ENCODE measurements at regions not wholly inside any gene's neighbourhood (a gene's known extent, or its start where the extent isn't known, plus 50 kb on each side); places are given as distances from the start of the nearest gene placed in this dataset.

DNA sequence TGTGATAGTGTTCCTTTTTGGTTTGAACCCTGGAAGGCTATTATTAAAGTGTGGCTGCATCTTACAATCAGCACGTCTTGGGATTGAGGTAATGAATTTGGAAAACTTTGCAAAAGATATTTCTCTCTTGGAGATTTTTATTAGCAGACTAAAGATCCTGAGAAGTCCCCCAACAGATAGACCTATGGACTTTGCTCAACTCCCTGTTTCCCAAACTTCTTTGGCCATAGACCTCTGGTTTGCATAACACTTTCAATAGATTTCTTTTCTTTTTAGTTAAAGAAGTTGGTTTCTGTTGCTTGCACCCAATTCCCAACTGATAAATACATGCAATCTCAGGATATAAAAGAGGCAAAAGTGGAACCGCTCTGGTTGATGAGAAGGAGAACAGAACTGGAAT lies 465.8 kb upstream of the PROK2 start:
- Histone ChIP-seq H3K4me1 (ENCODE audit: control insufficient read depth in 1 of 2, insufficient read depth in 2 of 2, low read depth in 1 of 2, low read length in 1 of 2) (peaks cover 0 to 37% of the 10 kb centered on the region in 2 experiments; a peak in 2 of 4 replicates), H3K9me3 (no peaks in the 10 kb centered on the region), H3K27ac (ENCODE audit: low read depth in 2 of 2, low read length in 1 of 2) (no peak overlapping the region), H3K4me3 (ENCODE audit: low read depth in 2 of 2, low read length in 1 of 2) (no peak overlapping the region), H3K9me2 (no peaks in the 10 kb centered on the region), H3K36me3 (replicated peaks in 1 of 2; ENCODE audit: control insufficient read depth in 1 of 2, insufficient read depth in 2 of 2, low read length in 1 of 2) (no peaks in the 10 kb centered on the region), H3K4me2 (no peak overlapping the region), H4K20me1 (ENCODE audit: insufficient read depth) (no peaks in the 10 kb centered on the region), H3K9ac (no peak overlapping the region), H2AFZ (ENCODE audit: low read depth) (no peak overlapping the region), H3K79me2 (ENCODE audit: insufficient read depth) (no peaks in the 10 kb centered on the region), H3F3A (replicated peaks; ENCODE audit: insufficient read depth) (no peaks in the 10 kb centered on the region), H3K27me3 (ENCODE audit: insufficient read depth) (0 out of 2 replicates have a peak, but pooled peaks cover 4% of the 10 kb centered on the region)
- no peak for DNase-seq
- no peak for TF ChIP-seq GATA2 (CRISPR knock-in tag; IDR thresholded peaks at IDR 0.05)
- TF ChIP-seq, protein P1, sequence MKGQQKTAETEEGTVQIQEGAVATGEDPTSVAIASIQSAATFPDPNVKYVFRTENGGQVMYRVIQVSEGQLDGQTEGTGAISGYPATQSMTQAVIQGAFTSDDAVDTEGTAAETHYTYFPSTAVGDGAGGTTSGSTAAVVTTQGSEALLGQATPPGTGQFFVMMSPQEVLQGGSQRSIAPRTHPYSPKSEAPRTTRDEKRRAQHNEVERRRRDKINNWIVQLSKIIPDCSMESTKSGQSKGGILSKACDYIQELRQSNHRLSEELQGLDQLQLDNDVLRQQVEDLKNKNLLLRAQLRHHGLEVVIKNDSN (IDR thresholded peaks at IDR 0.05; ENCODE audit: borderline replicate concordance, low read depth), result no peak
- TF ChIP-seq POLR2AphosphoS5 (IDR thresholded peaks at IDR 0.05; ENCODE audit: low read depth, low read length), result no peak
- TF ChIP-seq GABPA (IDR thresholded peaks at IDR 0.05; ENCODE audit: low read depth), result no peak
- TF ChIP-seq, protein P2, sequence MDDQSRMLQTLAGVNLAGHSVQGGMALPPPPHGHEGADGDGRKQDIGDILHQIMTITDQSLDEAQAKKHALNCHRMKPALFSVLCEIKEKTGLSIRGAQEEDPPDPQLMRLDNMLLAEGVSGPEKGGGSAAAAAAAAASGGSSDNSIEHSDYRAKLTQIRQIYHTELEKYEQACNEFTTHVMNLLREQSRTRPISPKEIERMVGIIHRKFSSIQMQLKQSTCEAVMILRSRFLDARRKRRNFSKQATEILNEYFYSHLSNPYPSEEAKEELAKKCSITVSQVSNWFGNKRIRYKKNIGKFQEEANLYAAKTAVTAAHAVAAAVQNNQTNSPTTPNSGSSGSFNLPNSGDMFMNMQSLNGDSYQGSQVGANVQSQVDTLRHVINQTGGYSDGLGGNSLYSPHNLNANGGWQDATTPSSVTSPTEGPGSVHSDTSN (IDR thresholded peaks at IDR 0.05), result no peak
- no peak for TF ChIP-seq FOSL2 (IDR thresholded peaks at IDR 0.05; ENCODE audit: borderline replicate concordance, low read depth)
- no peak for TF ChIP-seq TCF12 (IDR thresholded peaks at IDR 0.05)
- TF ChIP-seq EZH2phosphoT487 (IDR thresholded peaks at IDR 0.05; ENCODE audit: borderline replicate concordance, low read depth), result no peak
- TF ChIP-seq YY1 (IDR thresholded peaks at IDR 0.05; ENCODE audit: low read depth), result no peak
- TF ChIP-seq SMC3 (IDR thresholded peaks at IDR 0.05; ENCODE audit: low read depth, low read length), result no peak
- TF ChIP-seq RCOR1 (IDR thresholded peaks at IDR 0.05; ENCODE audit: low read length), result no peak
- no peak for TF ChIP-seq FOXM1 (IDR thresholded peaks at IDR 0.05; ENCODE audit: low read depth)
- TF ChIP-seq, protein P3, sequence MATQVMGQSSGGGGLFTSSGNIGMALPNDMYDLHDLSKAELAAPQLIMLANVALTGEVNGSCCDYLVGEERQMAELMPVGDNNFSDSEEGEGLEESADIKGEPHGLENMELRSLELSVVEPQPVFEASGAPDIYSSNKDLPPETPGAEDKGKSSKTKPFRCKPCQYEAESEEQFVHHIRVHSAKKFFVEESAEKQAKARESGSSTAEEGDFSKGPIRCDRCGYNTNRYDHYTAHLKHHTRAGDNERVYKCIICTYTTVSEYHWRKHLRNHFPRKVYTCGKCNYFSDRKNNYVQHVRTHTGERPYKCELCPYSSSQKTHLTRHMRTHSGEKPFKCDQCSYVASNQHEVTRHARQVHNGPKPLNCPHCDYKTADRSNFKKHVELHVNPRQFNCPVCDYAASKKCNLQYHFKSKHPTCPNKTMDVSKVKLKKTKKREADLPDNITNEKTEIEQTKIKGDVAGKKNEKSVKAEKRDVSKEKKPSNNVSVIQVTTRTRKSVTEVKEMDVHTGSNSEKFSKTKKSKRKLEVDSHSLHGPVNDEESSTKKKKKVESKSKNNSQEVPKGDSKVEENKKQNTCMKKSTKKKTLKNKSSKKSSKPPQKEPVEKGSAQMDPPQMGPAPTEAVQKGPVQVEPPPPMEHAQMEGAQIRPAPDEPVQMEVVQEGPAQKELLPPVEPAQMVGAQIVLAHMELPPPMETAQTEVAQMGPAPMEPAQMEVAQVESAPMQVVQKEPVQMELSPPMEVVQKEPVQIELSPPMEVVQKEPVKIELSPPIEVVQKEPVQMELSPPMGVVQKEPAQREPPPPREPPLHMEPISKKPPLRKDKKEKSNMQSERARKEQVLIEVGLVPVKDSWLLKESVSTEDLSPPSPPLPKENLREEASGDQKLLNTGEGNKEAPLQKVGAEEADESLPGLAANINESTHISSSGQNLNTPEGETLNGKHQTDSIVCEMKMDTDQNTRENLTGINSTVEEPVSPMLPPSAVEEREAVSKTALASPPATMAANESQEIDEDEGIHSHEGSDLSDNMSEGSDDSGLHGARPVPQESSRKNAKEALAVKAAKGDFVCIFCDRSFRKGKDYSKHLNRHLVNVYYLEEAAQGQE (IDR thresholded peaks at IDR 0.05; ENCODE audit: low read depth, low read length), result no peak
- TF ChIP-seq, protein P4, sequence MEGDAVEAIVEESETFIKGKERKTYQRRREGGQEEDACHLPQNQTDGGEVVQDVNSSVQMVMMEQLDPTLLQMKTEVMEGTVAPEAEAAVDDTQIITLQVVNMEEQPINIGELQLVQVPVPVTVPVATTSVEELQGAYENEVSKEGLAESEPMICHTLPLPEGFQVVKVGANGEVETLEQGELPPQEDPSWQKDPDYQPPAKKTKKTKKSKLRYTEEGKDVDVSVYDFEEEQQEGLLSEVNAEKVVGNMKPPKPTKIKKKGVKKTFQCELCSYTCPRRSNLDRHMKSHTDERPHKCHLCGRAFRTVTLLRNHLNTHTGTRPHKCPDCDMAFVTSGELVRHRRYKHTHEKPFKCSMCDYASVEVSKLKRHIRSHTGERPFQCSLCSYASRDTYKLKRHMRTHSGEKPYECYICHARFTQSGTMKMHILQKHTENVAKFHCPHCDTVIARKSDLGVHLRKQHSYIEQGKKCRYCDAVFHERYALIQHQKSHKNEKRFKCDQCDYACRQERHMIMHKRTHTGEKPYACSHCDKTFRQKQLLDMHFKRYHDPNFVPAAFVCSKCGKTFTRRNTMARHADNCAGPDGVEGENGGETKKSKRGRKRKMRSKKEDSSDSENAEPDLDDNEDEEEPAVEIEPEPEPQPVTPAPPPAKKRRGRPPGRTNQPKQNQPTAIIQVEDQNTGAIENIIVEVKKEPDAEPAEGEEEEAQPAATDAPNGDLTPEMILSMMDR (IDR thresholded peaks at IDR 0.05), result no peak
- TF ChIP-seq, protein P5, sequence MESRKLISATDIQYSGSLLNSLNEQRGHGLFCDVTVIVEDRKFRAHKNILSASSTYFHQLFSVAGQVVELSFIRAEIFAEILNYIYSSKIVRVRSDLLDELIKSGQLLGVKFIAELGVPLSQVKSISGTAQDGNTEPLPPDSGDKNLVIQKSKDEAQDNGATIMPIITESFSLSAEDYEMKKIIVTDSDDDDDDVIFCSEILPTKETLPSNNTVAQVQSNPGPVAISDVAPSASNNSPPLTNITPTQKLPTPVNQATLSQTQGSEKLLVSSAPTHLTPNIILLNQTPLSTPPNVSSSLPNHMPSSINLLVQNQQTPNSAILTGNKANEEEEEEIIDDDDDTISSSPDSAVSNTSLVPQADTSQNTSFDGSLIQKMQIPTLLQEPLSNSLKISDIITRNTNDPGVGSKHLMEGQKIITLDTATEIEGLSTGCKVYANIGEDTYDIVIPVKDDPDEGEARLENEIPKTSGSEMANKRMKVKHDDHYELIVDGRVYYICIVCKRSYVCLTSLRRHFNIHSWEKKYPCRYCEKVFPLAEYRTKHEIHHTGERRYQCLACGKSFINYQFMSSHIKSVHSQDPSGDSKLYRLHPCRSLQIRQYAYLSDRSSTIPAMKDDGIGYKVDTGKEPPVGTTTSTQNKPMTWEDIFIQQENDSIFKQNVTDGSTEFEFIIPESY (IDR thresholded peaks at IDR 0.05; ENCODE audit: borderline replicate concordance, low read depth), result no peak
- TF ChIP-seq RFX5 (IDR thresholded peaks at IDR 0.05; ENCODE audit: low read length), result no peak
- TF ChIP-seq RXRA (IDR thresholded peaks at IDR 0.05; ENCODE audit: borderline replicate concordance, low read depth), result no peak
- no peak for TF ChIP-seq TEAD4 (IDR thresholded peaks at IDR 0.05; ENCODE audit: borderline replicate concordance, insufficient read depth)
- TF ChIP-seq NFIC (IDR thresholded peaks at IDR 0.05; ENCODE audit: borderline replicate concordance), result no peak
- TF ChIP-seq MEF2A (IDR thresholded peaks at IDR 0.05; ENCODE audit: borderline replicate concordance, low read depth), result no peak
- ChIA-PET CTCF (no interaction called here), POLR2A (no interaction called here)
- 41% methylated on average over 2 of the region's 2 CpGs for WGBS (ENCODE audit: low lambda C conversion rate)
